Peyer's patch (tissue), 4 donors: ENCODE measurements at regions not wholly inside any gene's neighbourhood (a gene's known extent, or its start where the extent isn't known, plus 50 kb on each side); places are given as distances from the start of the nearest gene placed in this dataset.

ENCODE experiments used
- POLR2A ChIP-seq, 2 donors: fragments of 450-650 bp; IDR thresholded peaks; one replicate each; pipeline ENCODE4 v1.5.1; 2017; ENCODE audit warnings: antibody characterized with exemption in 2 of 2, mild to moderate bottlenecking in 2 of 2, moderate library complexity in 2 of 2
- TF ChIP-seq, protein P1 (sequence below), 6 experiments: fragments of 450-650 bp in 4 of 6; fragments of 200-600 bp in 2 of 6; sonication (generic) in 1 of 6; IDR thresholded peaks; one replicate each; pipeline ENCODE4 v1.5.1; 2017 to 2019; ENCODE audit warnings: antibody characterized with exemption in 6 of 6, mild to moderate bottlenecking in 3 of 6, moderate library complexity in 1 of 6

DNA sequence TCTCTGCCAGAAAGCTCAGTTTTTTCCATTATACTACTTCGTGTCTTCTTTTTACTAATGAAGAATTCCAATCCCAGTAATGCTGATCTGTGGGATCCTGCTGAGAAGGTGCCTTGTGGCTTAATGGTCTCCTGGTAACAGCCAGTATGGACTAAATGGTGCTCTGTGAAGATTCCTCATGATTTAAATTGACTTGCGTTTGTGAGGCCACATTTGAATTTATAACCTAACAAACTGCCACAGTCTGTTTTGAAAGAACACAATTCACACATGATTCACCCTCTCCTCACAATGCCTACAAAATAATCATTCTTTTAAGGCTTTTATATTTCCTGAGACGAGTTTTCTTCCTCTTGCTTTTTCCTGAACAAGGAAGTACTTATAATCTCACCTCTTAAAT is 140.0 kb downstream of the MBL2 start:
- TF ChIP-seq, protein P1, sequence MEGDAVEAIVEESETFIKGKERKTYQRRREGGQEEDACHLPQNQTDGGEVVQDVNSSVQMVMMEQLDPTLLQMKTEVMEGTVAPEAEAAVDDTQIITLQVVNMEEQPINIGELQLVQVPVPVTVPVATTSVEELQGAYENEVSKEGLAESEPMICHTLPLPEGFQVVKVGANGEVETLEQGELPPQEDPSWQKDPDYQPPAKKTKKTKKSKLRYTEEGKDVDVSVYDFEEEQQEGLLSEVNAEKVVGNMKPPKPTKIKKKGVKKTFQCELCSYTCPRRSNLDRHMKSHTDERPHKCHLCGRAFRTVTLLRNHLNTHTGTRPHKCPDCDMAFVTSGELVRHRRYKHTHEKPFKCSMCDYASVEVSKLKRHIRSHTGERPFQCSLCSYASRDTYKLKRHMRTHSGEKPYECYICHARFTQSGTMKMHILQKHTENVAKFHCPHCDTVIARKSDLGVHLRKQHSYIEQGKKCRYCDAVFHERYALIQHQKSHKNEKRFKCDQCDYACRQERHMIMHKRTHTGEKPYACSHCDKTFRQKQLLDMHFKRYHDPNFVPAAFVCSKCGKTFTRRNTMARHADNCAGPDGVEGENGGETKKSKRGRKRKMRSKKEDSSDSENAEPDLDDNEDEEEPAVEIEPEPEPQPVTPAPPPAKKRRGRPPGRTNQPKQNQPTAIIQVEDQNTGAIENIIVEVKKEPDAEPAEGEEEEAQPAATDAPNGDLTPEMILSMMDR (IDR thresholded peaks at IDR 0.05): no peak
- no peak for TF ChIP-seq POLR2A (IDR thresholded peaks at IDR 0.05)
